ENCODE measurements at regions not wholly inside any gene's neighbourhood (a gene's known extent, or its start where the extent isn't known, plus 50 kb on each side); places are given as distances from the start of the nearest gene placed in this dataset.

GRCh38 chr6:119480961-119481497, 131.5 kb upstream of the MAN1A1 start:
- no peak overlapping the region for H2AFZ ChIP-seq (ENCODE audit: low read length)
- no peaks in the 10 kb centered on the region for H3K23me2 ChIP-seq (ENCODE audit: insufficient read length, low read depth, low read length, poor library complexity, severe bottlenecking)
- no peaks in the 10 kb centered on the region for H3K9me3 ChIP-seq (ENCODE audit: control insufficient read depth, low read depth, low read length)
- no peak overlapping the region for H3K56ac ChIP-seq (ENCODE audit: insufficient read length, low read depth, low read length)
- Mint-ChIP-seq H3K4me3 (no peak overlapping the region), H3K27me3 (ENCODE audit: low read depth) (no peaks in the 10 kb centered on the region), H3K27ac (no peak overlapping the region), H3K9me3 (no peaks in the 10 kb centered on the region), H3K4me1 (no peaks in the 10 kb centered on the region), H3K36me3 (ENCODE audit: insufficient read depth in 1 of 3, low read depth in 3 of 3) (no peaks in the 10 kb centered on the region)
- H3K18ac ChIP-seq (ENCODE audit: insufficient read length, low read depth, low read length) = no peak overlapping the region
- H3K4ac ChIP-seq (ENCODE audit: low read depth, low read length) = no peak overlapping the region
- no peak overlapping the region for H2BK120ac ChIP-seq (ENCODE audit: low read depth, low read length, poor library complexity, severe bottlenecking)
- DNase-seq = no peak
- no peaks in the 10 kb centered on the region for H4K20me1 ChIP-seq (ENCODE audit: control insufficient read depth, insufficient read depth, insufficient read length)
- H3K79me1 ChIP-seq (ENCODE audit: insufficient read depth, low read depth, low read length, poor library complexity, severe bottlenecking) = no peaks in the 10 kb centered on the region
- no peak overlapping the region for H3K4me2 ChIP-seq (ENCODE audit: insufficient read depth, insufficient read length, low read length)
- H3K79me2 ChIP-seq (ENCODE audit: insufficient read depth, low read length) = no peaks in the 10 kb centered on the region
- H3T11ph ChIP-seq (ENCODE audit: low read length) = no peak overlapping the region
- no peaks in the 10 kb centered on the region for H3K27me3 ChIP-seq (ENCODE audit: insufficient read depth, low read length)
- H2BK20ac ChIP-seq (ENCODE audit: low read depth, low read length, poor library complexity, severe bottlenecking) = no peak overlapping the region
- H2BK12ac ChIP-seq (ENCODE audit: insufficient read length, low read depth, low read length) = no peak overlapping the region
- no peak overlapping the region for H4K8ac ChIP-seq (replicated peaks; ENCODE audit: insufficient read length, low read depth, low read length)
- no CpG with 5 or more reads among the region's 1 CpG for WGBS (ENCODE audit: extremely low coverage, insufficient read length, low lambda C conversion rate)
- no peak overlapping the region for H2BK15ac ChIP-seq (ENCODE audit: low read depth, low read length)
- H3K27ac ChIP-seq (ENCODE audit: insufficient read length, low read depth, low read length) = no peak overlapping the region
- no peak for TF ChIP-seq CTCF (conservative IDR thresholded peaks at IDR 0.05)
- no peak overlapping the region for H2AK5ac ChIP-seq (ENCODE audit: insufficient read length, low read length)
- no peak overlapping the region for H4K91ac ChIP-seq (ENCODE audit: insufficient read length, low read depth, low read length)
- H2BK5ac ChIP-seq (ENCODE audit: insufficient read length, low read length) = no peak overlapping the region
- no peak overlapping the region for H3K14ac ChIP-seq (ENCODE audit: insufficient read depth, low read length)
- H3K4me1 ChIP-seq (ENCODE audit: insufficient read depth, low read length) = no peaks in the 10 kb centered on the region
- H4K5ac ChIP-seq (ENCODE audit: insufficient read length, low read depth, low read length) = no peak overlapping the region
- no peak overlapping the region for H3K9ac ChIP-seq (ENCODE audit: extremely low read depth, insufficient read length, low read length)
- no peak overlapping the region for H3K23ac ChIP-seq (ENCODE audit: insufficient read length, low read depth, low read length)

Measured in H9 (cell line).